ENCODE measurements at regions not wholly inside any gene's neighbourhood (a gene's known extent, or its start where the extent isn't known, plus 50 kb on each side); places are given as distances from the start of the nearest gene placed in this dataset.
A peak's percentile ranks its signal among the peaks of the same experiment; 100 is the strongest.

- TF ChIP-seq CTCF (conservative IDR thresholded peaks at IDR 0.05) = no peak
- H3K27ac ChIP-seq = no peak overlapping the region
These were observed 304.8 kb downstream of the VPS13C start for GRCh38 chr15:61755467-61755866.

- no peak overlapping the region for H3K27ac ChIP-seq
- no peak for TF ChIP-seq CTCF (conservative IDR thresholded peaks at IDR 0.05)
These were observed 307.1 kb downstream of the VPS13C start for GRCh38 chr15:61753018-61753710.

- TF ChIP-seq CTCF (conservative IDR thresholded peaks at IDR 0.05) = no peak
- peak overlapping the region; percentile 93 for H3K27ac ChIP-seq
These were observed 308.2 kb downstream of the VPS13C start for GRCh38 chr15:61752001-61752400.

- peak overlapping the region; percentile 93 for H3K27ac ChIP-seq
- peak; percentile 24 for TF ChIP-seq CTCF (conservative IDR thresholded peaks at IDR 0.05)
These were observed 309.8 kb downstream of the VPS13C start for GRCh38 chr15:61750271-61751084.

- H3K27ac ChIP-seq = peak overlapping the region; percentile 93
These were observed 311.1 kb downstream of the VPS13C start for GRCh38 chr15:61749169-61749568.

GRCh38 chr15:61748529-61748928 lies 311.7 kb downstream of the VPS13C start:
- peak overlapping the region; percentile 93 for H3K27ac ChIP-seq
- TF ChIP-seq CTCF (conservative IDR thresholded peaks at IDR 0.05) = no peak

More at GRCh38 chr15:61749169-61749568, 311.1 kb downstream of the VPS13C start:
- TF ChIP-seq CTCF (conservative IDR thresholded peaks at IDR 0.05) = no peak

GRCh38 chr15:61746589-61746988 lies 313.7 kb downstream of the VPS13C start:
- TF ChIP-seq CTCF (conservative IDR thresholded peaks at IDR 0.05) = no peak
- H3K27ac ChIP-seq = no peak overlapping the region
